ENCODE measurements at regions not wholly inside any gene's neighbourhood (a gene's known extent, or its start where the extent isn't known, plus 50 kb on each side); places are given as distances from the start of the nearest gene placed in this dataset.
A peak's percentile ranks its signal among the peaks of the same experiment; 100 is the strongest.

DNA sequence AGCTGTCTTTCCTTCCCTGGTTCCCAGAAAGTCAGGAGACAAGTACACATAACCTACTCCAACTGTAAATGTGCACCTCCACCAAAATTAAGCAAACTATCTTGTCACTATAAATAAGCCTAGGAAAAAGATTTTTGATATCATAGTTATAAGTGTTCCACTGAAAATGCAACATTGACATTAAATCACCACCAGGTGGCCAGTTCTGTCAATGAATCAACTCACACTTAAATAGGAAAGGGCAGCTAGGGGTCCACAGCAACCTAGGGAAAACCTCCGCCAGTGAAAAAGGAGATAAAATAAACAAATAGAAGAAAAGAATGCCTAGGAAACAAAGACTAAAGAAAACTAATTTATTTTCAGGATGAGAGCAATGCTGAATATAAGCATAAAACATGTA lies 243.0 kb upstream of the PTPRD start:
- TF ChIP-seq, protein P1, sequence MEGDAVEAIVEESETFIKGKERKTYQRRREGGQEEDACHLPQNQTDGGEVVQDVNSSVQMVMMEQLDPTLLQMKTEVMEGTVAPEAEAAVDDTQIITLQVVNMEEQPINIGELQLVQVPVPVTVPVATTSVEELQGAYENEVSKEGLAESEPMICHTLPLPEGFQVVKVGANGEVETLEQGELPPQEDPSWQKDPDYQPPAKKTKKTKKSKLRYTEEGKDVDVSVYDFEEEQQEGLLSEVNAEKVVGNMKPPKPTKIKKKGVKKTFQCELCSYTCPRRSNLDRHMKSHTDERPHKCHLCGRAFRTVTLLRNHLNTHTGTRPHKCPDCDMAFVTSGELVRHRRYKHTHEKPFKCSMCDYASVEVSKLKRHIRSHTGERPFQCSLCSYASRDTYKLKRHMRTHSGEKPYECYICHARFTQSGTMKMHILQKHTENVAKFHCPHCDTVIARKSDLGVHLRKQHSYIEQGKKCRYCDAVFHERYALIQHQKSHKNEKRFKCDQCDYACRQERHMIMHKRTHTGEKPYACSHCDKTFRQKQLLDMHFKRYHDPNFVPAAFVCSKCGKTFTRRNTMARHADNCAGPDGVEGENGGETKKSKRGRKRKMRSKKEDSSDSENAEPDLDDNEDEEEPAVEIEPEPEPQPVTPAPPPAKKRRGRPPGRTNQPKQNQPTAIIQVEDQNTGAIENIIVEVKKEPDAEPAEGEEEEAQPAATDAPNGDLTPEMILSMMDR (IDR thresholded peaks at IDR 0.05) = peak in 5 of 7 experiments; percentile 25 to 47 (median 29)
- TF ChIP-seq POLR2A (IDR thresholded peaks at IDR 0.05) = no peak

All from body of pancreas (tissue), 4 donors.